HG03342 (cell line): ENCODE measurements at regions not wholly inside any gene's neighbourhood (a gene's known extent, or its start where the extent isn't known, plus 50 kb on each side); places are given as distances from the start of the nearest gene placed in this dataset.

Experiments used
- ATAC-seq: cut with Tn5 transposase; IDR thresholded peaks from one replicate; pipeline ENCODE4 v1.9.1; 2021; ENCODE audit warnings: mild to moderate bottlenecking, moderate library complexity; ENCODE audit not compliant: unreplicated experiment

- no peak for ATAC-seq
These were observed 83.3 kb upstream of the DUSP22 start for GRCh38 chr6:208938-209337.

GRCh38 chr6:209432-210103, 82.7 kb upstream of the DUSP22 start:
- ATAC-seq = peak; percentile 81

DNA sequence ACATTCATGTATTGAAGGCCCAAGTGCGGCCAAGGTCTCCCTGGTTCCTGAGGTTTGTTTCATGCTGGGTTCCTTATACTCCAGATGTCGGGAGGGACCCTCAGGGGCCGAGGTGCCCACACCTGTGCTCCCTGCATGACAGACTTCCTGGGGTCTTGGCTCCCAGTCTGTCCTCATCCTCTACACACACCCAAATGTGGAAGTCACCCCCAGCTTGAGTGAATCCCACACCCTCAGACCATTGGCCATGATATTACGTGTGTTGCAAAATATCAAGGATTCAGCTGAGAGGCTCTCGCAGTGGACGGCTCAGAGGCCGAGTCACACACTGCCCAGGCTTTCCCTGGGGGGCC, 82.2 kb upstream of the DUSP22 start:
- ATAC-seq = no peak

DNA sequence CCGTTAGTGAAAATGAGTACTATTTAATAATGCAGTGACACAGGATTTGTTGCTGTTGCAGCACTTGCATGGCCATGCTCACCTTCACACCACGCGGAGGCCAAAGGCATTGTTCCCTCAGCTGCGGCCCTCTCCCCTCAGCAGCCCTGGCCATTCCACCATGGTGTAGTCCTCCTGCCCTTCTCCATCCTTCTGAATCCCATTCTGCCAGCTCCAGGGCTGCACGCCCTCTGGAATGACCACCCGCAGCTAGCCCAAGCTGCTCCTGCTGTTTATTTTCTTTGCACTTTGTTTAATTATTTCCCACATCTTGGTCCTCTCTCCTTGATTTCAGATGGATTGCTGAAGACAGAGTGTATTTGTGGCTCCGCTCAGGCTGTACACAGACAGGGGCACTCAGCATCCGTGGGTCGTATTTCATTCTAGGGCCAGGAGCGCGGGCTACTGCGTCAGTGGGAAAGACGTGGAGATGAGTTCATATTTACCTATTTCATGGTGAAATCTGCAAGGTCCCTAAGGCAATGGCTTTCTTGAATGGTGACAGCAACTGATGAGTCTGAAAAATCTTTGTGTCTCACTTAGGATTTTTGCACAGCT, 81.4 kb upstream of the DUSP22 start:
- ATAC-seq = no peak

DNA sequence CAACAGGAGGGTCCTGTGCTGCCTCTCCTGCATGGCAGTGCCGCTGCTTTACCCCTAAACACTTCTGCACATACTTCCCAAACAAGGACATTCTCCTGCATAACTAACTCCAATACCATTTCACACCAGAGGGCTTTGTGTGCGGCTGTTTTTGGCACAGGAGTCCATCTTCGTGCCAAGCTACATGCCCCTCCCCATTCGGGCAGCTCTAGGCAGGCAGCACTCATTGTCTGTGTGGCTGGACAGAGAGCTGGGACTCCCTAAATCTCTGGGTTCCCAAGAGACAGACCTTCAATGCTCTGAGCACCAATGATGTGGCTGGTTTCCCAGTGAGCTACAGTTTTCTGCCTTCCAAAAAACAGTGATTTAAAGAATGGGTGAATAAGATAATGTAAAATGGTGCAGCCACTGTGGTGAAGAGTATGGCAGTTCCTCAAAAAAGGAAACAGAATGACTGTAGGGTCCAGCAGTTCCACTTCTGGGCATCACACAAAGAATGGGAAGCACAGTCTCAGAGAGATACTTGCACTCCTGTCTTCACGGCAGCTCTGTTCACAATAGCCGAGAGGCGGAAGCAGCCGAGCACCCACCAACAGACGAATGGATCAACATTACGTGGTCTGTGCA, 80.3 kb upstream of the DUSP22 start:
- ATAC-seq = no peak

GRCh38 chr6:213284-213683, 79.0 kb upstream of the DUSP22 start:
- no peak for ATAC-seq

GRCh38 chr6:214428-214827, 77.9 kb upstream of the DUSP22 start:
- no peak for ATAC-seq

DNA sequence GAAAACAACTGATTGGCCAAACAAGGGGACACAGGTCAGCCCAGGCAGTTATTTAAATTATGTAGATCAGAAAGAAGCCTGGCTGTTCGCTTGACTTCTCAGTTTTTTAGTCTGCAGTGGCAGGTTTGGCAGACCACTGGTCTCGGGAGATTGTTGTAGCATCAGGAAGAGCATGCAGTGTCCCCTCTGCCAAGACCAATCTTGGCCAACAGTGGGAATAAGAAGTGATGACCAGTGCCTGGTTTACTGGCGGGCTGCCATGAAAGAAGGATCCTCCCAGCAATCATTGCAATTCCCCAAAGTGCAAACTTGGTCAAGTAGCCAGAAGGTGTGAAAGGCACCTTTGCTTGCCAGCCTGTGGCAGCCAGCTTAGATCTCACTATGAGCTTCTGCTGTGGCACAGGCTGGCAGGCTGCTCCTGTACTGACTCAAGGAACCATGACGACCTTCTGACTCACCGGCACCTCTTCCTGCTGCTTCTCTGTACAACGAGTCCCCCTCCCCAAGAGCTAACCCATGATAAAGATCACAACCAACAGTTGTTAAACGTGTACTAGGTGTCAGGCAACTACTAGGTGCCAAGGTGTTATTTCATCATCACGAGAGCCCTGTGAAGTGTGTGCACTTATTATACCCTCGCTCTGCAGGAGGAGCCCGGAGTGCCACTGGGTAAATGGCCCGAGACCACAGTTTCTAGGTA, 76.8 kb upstream of the DUSP22 start:
- ATAC-seq = no peak

- ATAC-seq = no peak
These were observed 75.1 kb upstream of the DUSP22 start for GRCh38 chr6:217048-217659.

DNA sequence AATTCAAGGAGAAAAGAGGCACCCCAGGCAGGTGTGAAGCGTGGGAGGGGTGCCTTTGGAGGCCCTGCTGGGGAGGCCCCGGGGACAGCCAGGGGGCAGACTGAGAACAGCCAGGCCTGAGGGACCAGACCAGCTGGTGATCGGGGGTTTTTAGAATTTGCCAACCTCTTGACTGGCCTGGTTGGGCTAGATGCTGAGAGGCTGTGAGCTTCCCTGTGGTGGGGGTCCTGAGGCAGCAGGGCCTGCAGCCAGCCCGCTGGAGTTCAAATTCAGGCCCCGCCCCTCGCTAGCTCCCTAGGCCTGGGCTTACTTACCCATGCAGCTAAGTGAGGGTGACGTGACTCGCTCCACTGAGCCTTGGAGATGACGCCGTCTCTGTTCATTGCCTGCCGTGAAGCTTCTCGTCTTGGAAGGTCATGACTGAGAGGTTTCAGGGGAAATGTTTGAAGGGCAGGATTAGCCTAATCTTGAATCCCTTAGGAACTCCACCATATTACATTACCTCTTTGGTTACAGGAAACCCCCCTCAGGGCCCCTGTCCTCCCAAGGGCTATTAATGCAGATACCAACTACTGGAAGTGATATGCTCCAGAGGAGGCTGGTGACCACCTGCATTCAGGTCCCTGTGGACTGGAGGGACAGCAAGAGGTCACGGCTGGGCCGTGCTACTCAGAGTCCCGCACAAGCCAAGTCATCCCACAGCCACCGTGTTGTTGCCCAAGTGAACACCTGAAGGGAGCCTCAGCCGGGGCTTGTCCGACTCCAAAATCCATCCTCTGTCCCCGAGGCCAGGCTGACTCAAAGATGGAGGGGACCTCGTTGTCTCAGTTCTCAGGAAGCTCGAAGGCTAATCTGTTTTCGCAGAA, 73.9 kb upstream of the DUSP22 start:
- ATAC-seq = peak; percentile 53

DNA sequence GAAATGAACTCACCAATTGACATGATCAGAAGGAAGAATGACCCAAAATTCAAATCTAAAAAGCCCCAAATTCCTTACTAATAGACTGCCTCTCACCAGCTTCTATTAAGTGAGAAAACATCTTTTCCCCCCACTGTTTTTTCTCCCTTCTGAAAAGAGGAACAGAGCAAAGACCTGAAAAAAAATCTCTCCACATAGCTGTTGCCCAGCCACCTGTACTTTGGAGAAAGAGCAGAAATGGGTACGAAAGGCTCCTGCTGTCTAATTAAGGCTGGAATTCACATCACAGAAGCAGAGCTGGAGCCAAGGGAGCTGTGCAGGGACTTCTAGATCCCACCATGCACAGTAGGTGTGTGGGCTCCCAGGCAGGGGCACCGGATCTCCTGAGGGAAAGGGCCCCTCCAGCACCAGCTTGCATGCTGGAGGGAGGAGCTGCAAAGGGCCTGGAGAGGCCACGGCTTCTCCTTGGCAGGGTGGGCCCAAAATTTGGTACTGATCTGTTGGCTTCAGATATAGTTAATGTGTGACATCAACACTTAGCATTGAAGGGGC, 73.2 kb upstream of the DUSP22 start:
- ATAC-seq = peak; percentile 15

DNA sequence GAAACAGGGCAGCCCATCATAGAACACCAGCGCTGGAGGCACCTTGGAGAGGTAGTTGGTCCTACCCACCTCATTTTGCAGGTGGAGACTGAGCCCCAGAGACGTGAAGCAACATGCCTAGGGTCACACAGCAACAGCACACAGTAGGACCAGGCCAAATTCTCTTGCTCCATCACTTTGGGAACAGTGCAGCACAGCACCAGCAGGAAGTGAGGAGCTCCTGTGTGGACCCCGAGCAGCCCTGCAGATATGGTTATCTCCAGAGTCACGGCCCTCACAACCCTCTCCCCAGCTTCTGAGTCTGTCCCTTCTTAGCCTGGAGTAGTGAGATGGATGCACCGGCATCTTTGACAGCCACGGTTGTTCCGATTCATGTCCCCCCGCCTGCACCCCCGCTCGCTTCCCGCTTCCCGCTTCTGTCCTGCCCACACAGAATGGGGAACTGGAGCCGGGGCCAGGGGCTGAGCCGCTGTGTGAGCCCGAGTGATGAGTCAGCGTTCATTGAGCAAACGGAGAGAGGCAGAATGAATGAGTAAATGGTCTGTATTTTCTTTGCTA, 72.6 kb upstream of the DUSP22 start:
- ATAC-seq = no peak

- no peak for ATAC-seq
These were observed 72.0 kb upstream of the DUSP22 start for GRCh38 chr6:220312-220711.

DNA sequence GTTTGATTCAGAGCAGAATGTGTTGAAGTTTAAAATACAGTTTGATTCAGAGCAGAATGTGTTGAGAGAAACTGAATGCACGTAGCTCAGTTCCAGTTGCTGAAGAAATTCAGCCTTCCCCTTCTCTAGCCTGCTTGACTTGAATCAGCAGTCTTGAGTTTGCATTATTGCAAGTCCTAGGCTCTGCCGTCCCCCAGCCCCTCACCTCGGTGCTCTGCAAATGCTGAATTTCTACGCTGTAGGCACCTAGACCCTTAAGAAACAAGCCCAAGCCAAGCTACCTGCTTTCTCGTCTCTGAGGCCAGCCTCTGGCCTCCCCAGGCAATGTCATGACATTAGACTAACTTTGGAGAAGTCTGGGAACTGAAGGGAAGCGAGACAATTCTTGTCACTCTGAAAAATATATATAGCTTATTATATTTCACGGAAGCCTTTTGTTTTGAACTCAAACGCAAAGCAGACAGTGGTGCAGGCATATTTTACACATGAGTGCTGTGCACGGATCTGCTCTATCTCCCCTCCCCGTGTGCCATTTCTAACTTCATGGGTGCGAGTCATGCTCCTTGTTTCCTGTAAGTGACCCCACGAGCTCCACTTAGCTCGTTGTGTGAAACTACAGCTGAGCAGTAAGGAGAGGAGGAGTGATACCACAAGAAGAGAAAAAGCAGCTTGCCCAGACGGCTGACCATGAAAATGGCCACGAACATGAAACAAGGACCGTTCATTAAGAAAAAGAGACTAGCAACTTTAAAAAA, 71.4 kb upstream of the DUSP22 start:
- no peak for ATAC-seq

- no peak for ATAC-seq
These were observed 70.5 kb upstream of the DUSP22 start for GRCh38 chr6:221531-222349.

DNA sequence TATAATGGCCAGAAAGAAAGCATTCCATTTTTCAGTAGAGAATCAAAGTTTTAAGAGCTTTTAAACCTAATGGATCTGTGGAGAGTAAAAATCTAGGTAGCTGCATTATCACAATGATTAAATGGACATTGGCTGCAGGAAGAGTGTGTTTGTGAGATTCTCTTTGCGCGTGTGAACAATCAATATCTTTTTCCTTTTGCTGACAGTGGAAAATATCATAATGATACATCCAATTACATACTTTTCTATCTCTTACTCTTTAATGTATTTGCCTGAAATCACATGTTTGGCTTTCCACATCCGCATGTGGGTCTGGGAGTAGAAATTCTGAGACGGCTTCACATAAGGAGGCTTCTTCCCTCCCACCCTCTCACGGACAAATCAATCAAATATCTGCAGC, 69.8 kb upstream of the DUSP22 start:
- no peak for ATAC-seq

DNA sequence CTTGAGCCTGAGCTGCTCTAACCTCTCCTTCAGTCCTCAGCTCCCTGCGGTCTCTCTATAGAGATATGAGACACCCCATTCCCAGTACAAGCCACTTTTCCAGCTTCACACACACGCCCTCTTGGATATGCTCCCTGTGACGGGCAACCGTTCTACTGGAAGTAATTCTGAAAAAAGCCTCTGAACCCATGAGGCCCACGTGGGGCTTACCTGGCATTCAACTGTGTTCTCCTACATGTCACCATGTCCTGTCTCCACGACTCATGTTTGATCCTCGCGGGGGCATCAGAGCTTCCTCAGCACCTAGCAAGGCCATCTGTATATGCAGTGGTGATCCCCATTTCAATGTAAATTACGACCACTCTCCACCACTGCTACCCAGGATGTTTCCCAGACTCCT, 69.2 kb upstream of the DUSP22 start:
- no peak for ATAC-seq

DNA sequence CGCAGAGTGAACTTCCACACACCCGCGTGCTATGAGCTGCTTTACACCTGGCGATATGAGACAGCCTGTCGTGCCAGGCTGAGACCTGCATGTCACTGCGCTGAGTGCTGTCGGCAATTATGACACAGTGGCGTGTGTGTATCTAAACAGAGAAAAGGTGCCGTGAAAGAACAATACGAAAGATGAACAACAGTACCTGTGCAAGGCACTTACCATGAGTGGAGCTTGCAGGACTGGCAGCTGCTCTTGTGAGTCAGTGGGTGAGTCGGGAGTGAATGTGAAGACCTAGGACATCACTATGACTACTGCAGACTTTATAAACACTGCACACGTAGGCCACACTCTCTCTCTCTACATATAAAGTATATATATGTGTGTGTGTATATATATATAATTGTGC, 68.5 kb upstream of the DUSP22 start:
- no peak for ATAC-seq
